SJCRH30 (cell line): ENCODE measurements at regions not wholly inside any gene's neighbourhood (a gene's known extent, or its start where the extent isn't known, plus 50 kb on each side); places are given as distances from the start of the nearest gene placed in this dataset.

Experiments used
- DNase-seq, 2 experiments: peaks; one replicate each; pipeline ENCODE4 v3.0.0-alpha.2; 2015 to 2020
- H3K27ac ChIP-seq: fragments of 250-450 bp; sonication (Bioruptor Pico); 2 replicates; pipeline ENCODE4 v1.5.1; 2020; ENCODE audit warnings: mild to moderate bottlenecking, moderate library complexity
- H3K27me3 ChIP-seq: fragments of 250-450 bp; sonication (Bioruptor Pico); 2 replicates; pipeline ENCODE4 v1.5.1; 2020; ENCODE audit warnings: mild to moderate bottlenecking, moderate library complexity
- H3K36me3 ChIP-seq: fragments of 250-450 bp; sonication (Bioruptor Pico); 2 replicates; pipeline ENCODE4 v1.5.1; 2020; ENCODE audit warnings: mild to moderate bottlenecking, moderate library complexity
- H3K4me1 ChIP-seq: fragments of 250-450 bp; sonication (Bioruptor Pico); 2 replicates; pipeline ENCODE4 v1.5.1; 2020; ENCODE audit warnings: mild to moderate bottlenecking, moderate library complexity
- H3K4me3 ChIP-seq: fragments of 250-450 bp; sonication (Bioruptor Pico); 2 replicates; pipeline ENCODE4 v1.5.1; 2020; ENCODE audit warnings: mild to moderate bottlenecking, moderate library complexity
- H3K9me3 ChIP-seq: fragments of 250-450 bp; sonication (Bioruptor Pico); replicated peaks from 2 replicates; pipeline ENCODE4 v1.5.1; 2020; ENCODE audit warnings: mild to moderate bottlenecking, moderate library complexity

DNA sequence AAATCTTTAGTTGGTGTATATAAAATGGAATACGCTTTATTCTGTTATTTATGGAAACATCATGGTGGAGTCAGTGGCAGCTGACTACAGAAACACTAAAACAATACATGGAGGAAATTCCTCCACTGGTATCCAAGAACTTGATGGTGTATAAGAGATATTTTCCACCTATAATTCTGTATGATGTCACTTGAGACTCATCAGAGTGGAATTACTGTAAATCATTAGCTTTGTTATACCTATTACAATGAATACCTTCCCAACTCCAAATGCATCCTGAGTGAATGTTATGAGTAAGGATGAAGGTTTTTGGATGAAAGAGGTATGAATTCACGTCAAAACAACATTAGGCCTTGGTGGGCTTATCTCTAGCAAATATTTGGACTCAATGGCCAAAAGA lies 258.5 kb upstream of the SORL1-AS1 start:
- no peak for DNase-seq
- H3K4me1 ChIP-seq, result peaks cover 8% of the 10 kb centered on the region
- no peak overlapping the region for H3K4me3 ChIP-seq
- H3K9me3 ChIP-seq, result no peaks in the 10 kb centered on the region
- no peaks in the 10 kb centered on the region for H3K27me3 ChIP-seq
- no peaks in the 10 kb centered on the region for H3K36me3 ChIP-seq
- no peak overlapping the region for H3K27ac ChIP-seq

GRCh38 chr11:121706884-121707420 lies 254.2 kb upstream of the SORL1-AS1 start:
- no peaks in the 10 kb centered on the region for H3K9me3 ChIP-seq
- DNase-seq, result no peak
- no peaks in the 10 kb centered on the region for H3K27me3 ChIP-seq
- H3K27ac ChIP-seq, result no peak overlapping the region
- no peaks in the 10 kb centered on the region for H3K4me1 ChIP-seq
- H3K36me3 ChIP-seq, result no peaks in the 10 kb centered on the region
- no peak overlapping the region for H3K4me3 ChIP-seq

DNA sequence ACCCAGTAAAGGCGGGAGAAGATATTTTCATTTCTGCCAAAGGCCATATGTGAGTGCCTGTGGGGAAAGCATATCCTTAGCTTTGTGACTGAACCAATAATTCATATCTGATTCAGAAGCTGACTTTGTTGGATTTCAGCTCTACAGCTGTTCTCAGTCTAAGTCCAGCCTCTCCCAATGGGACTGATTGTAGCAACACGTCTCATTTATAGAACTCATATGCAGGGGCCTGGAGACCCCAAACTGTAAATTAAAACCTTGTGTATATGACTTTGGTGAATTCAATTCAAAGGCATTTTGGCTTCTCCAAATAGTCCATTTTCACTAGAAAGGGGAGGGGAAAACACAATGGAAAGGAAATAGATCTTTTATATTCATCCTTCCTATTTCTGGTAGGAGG lies 250.4 kb upstream of the SORL1-AS1 start:
- Histone ChIP-seq H3K4me1 (no peaks in the 10 kb centered on the region), H3K9me3 (no peaks in the 10 kb centered on the region), H3K27me3 (no peaks in the 10 kb centered on the region), H3K27ac (no peak overlapping the region), H3K36me3 (no peaks in the 10 kb centered on the region), H3K4me3 (no peak overlapping the region)
- DNase-seq, result no peak

DNA sequence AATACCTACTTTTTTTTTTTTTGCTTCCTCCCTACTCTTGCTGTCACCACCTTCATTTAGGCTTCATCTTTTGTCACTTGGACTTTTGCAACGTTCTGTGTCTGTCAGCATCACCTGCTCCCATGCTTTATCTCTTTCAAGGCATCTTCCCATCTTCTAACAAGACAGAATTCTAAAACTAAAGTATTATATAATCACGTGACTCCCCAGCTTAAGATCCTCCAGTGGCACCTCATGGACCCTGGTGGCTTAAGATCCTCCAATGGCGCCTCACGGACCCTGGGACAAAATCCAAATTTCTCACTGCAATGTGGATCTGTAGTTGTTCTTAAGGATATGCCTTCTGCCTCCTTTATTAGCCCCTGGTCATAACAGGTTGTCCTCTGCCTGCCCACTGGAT lies 248.2 kb upstream of the SORL1-AS1 start:
- Histone ChIP-seq H3K4me1 (no peaks in the 10 kb centered on the region), H3K27ac (no peak overlapping the region), H3K27me3 (no peaks in the 10 kb centered on the region), H3K4me3 (no peak overlapping the region), H3K36me3 (no peaks in the 10 kb centered on the region), H3K9me3 (no peaks in the 10 kb centered on the region)
- DNase-seq, result no peak

GRCh38 chr11:121699801-121700200 lies 247.0 kb upstream of the SORL1-AS1 start:
- Histone ChIP-seq H3K4me1 (no peaks in the 10 kb centered on the region; the same call in 1 of the 2 replicates), H3K27me3 (no peaks in the 10 kb centered on the region), H3K4me3 (no peak overlapping the region), H3K27ac (no peak overlapping the region), H3K36me3 (no peaks in the 10 kb centered on the region), H3K9me3 (no peaks in the 10 kb centered on the region)
- DNase-seq, result no peak

DNA sequence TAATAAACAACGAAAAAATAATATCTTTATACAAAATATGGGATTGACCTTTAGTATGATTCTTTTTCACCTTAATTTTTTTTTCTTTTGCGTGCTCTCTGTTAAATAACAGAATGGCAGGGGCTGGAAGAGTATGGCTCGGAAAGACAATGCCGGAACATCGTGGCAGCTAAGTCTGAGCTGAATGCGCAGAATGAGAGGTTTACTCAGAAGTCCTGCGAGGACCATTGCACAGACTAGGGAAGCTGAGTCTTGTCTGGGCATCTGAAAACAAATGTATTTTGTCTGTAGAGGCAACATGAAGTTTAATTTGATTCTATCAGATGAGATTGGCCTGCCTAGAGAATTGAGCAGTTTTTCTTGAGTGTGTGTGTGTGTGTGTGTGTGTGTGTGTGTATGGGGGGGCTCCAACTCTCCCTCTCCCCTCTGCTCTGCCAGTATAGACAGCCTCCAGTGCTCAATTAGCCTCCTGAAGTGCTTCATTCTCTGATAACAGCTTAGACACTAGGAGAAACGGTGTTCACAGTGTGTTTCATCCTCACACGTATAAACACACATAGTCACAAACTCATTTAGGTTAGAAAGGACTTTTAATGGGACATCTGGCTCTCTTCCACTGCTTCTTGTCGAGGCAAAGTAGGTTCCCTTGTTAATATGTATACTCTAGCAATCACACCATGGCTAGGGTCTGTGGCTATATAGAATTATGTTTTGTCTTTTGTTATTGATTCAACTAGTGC lies 244.3 kb upstream of the SORL1-AS1 start:
- H3K27ac ChIP-seq, result peak overlapping the region; percentile 35; the same call in 1 of the 2 replicates
- H3K36me3 ChIP-seq, result no peaks in the 10 kb centered on the region
- DNase-seq, result no peak
- H3K4me3 ChIP-seq, result peak overlapping the region; percentile 39; the same call in 1 of the 2 replicates
- no peaks in the 10 kb centered on the region for H3K27me3 ChIP-seq
- H3K4me1 ChIP-seq, result no peaks in the 10 kb centered on the region; the same call in 1 of the 2 replicates
- no peaks in the 10 kb centered on the region for H3K9me3 ChIP-seq

DNA sequence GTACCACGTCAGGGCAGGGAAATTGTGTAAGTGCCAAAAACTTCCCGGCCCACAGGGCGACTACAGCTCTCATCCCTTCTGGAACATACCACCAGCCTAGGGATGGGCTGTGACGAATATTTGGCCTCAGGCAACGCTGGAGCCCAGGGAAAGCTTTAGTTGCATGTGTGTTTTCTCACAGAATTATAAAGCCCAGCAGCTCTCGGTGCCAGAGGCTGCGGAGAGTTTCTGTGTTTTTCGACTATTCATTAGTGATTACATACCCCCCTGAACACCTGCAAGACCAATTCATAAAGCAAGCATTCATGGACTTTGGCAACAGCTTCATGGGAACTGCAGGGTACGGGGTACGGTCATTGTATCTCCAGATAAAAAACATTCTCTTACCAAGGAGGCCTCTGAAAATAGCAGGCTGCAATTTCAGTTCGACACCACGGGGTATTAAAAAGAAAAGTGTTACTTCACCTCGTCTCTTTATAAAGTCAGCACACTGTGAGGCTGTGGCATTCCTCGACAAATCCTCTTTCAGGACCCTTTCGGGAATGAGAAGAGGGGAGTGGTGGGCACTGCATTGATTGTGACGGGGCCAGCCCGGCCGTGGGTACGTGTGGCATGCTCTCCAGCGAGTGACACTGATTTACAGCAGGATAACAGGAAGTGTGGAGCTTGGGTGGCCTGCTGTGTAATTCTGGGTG lies 243.6 kb upstream of the SORL1-AS1 start:
- peak; percentile 44 to 60 for DNase-seq
- H3K9me3 ChIP-seq, result no peaks in the 10 kb centered on the region

GRCh38 chr11:121692236-121692635 lies 239.5 kb upstream of the SORL1-AS1 start:
- Histone ChIP-seq H3K4me1 (peaks cover 24% of the 10 kb centered on the region), H3K27ac (no peak overlapping the region), H3K27me3 (no peaks in the 10 kb centered on the region), H3K4me3 (no peak overlapping the region), H3K9me3 (no peaks in the 10 kb centered on the region), H3K36me3 (no peaks in the 10 kb centered on the region)
- DNase-seq, result peak; percentile 34 to 63

More for the DNA sequence above, 243.6 kb upstream of the SORL1-AS1 start:
- no peaks in the 10 kb centered on the region for H3K36me3 ChIP-seq
- peak overlapping the region; percentile 35; the same call in 1 of the 2 replicates for H3K27ac ChIP-seq
- H3K4me3 ChIP-seq, result peak overlapping the region; percentile 39
- no peaks in the 10 kb centered on the region for H3K27me3 ChIP-seq
- H3K4me1 ChIP-seq, result no peaks in the 10 kb centered on the region; the same call in 1 of the 2 replicates

DNA sequence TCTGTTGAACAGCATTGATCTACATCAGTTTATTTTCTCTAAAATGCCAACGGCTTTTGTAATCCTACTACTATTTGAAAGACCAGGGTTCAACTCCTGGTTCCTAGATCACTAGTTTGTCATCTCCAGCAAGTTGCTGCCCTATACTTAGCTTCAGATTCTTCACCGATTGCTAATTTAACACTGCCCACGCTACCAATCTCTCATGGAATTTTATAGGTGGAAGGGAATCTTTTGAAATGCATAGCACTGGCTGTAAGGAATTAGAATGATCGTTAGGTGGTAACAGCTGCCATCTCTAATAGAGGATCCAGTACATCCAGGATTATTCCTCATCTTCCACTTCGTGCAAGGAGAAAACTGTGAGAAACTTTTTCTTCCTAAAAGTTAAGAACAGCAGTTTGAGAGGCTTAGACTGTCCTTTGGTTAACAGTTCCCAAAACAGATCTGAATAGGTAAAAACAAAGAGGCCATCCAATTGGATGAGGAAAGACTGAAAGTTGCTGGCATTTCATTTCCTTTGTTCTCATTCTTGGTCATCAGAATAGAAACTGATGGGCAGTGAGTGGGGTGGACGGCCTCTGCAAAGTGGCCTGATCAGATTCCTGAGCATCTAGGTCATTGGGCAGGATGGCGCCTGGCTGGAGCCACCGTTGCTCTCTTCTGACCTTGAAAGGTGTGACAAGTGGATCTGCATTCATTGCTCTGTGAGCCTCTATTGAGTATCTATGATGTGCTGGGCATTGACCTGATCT lies 236.3 kb upstream of the SORL1-AS1 start:
- H3K4me3 ChIP-seq, result no peak overlapping the region
- no peak for DNase-seq
- no peak overlapping the region for H3K27ac ChIP-seq

GRCh38 chr11:121688055-121688491 lies 235.3 kb upstream of the SORL1-AS1 start:
- no peaks in the 10 kb centered on the region for H3K27me3 ChIP-seq
- no peak overlapping the region for H3K4me3 ChIP-seq
- H3K27ac ChIP-seq, result peak overlapping the region; percentile 36; the same call in 1 of the 2 replicates
- DNase-seq, result peak; percentile 62 to 77
- no peaks in the 10 kb centered on the region for H3K36me3 ChIP-seq
- peaks cover 25% of the 10 kb centered on the region for H3K4me1 ChIP-seq
- H3K9me3 ChIP-seq, result peaks cover 3% of the 10 kb centered on the region; the same call in 1 of the 2 replicates

More for the DNA sequence above, 236.3 kb upstream of the SORL1-AS1 start:
- Histone ChIP-seq H3K9me3 (peaks cover 3% of the 10 kb centered on the region; the same call in 1 of the 2 replicates), H3K27me3 (no peaks in the 10 kb centered on the region), H3K36me3 (no peaks in the 10 kb centered on the region), H3K4me1 (peaks cover 25% of the 10 kb centered on the region)

DNA sequence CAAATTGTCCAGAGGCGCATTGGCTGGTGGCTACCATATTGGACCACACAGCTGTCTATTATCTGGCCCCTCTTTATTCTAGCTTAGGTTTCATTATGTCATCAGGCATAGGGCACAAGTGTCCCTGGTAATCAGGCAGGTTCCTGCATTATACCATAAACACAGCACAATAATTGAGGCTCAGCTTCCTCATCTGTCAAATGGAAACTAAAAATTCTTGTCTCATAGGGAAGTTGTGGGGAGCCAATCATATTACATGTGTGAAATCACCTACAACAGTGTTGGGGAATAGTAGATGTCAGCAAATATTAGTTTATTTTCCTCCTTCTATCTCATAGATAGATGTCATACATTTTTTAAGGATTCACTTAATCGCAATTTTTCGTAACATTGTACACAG lies 231.0 kb upstream of the SORL1-AS1 start:
- Histone ChIP-seq H3K36me3 (no peaks in the 10 kb centered on the region), H3K27me3 (no peaks in the 10 kb centered on the region), H3K4me1 (peaks cover 21% of the 10 kb centered on the region), H3K27ac (no peak overlapping the region), H3K9me3 (peaks cover 3% of the 10 kb centered on the region; the same call in 1 of the 2 replicates), H3K4me3 (no peak overlapping the region)
- DNase-seq, result no peak
